ENCODE measurements at regions not wholly inside any gene's neighbourhood (a gene's known extent, or its start where the extent isn't known, plus 50 kb on each side); places are given as distances from the start of the nearest gene placed in this dataset.
A peak's percentile ranks its signal among the peaks of the same experiment; 100 is the strongest.

DNA sequence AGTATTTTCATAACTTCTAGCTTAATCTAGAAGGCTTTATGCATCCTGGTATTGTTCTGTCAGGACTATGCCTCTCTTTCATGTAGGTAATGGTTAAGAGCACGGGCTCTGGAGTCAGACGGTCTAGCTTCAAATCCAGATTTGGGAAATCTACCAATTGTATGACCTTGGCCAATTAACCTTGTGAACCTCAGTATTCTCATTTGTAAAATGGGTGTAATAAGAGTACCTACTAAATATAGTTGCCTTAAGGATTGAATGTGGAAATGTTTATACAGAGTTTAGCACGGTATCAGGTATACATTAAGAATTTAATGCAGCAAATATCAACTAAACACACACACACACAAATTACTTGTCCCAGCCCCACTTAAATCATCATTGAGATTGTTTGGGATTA lies 97.3 kb upstream of the RAB3GAP2 start:
- DNase-seq = no peak

DNA sequence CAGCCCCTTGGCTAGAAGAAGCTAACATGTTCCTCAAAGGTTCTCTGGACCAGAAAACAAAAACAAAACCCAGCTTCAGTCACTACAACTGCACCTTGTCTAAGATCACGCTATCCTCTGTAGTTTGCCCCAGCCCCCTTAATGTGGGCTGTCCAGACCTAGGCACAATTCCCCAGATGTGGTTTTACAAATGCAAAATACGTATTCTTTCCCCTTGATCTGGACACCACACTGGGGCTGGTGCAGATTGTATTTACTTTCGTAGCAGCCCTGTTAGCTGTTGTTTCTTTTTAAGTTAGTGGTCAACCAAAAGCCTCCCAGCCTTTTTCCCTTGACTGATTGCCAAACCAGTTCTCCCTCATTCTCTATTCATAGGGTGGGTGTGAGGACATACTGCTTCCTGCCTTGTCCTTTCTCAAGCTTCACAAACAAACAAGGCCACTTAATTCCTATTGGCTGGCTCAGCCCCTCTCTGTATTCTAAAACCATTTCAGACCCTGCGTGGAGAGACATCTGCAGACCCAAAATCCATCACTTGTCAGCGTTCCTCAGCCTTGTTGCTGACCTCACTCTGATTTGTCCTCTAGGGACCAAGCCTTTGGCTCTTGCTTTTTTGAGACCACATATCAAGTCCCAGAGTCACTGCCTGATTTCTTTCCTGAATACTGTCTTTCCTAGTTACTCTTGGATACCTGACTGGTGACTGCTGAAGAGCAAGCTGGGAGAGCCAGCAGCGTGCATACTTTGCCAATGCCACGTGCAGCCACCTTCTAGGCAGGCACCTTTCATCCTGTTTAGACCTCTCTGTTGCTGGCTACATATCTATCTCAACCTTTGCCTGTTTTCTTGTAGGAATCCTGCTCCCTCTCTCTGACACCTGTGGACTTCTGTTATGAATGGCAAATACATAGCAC lies 96.4 kb upstream of the RAB3GAP2 start:
- intact Hi-C loops (cut with DNase I) = no loop called here
- DNase-seq = no peak

More for the DNA sequence above, 97.3 kb upstream of the RAB3GAP2 start:
- intact Hi-C loops (cut with DNase I) = no loop called here

- intact Hi-C loops (cut with DNase I) = no loop called here
- no peak for DNase-seq
Measured at GRCh38 chr1:220367833-220368232, 95.6 kb upstream of the RAB3GAP2 start.

DNA sequence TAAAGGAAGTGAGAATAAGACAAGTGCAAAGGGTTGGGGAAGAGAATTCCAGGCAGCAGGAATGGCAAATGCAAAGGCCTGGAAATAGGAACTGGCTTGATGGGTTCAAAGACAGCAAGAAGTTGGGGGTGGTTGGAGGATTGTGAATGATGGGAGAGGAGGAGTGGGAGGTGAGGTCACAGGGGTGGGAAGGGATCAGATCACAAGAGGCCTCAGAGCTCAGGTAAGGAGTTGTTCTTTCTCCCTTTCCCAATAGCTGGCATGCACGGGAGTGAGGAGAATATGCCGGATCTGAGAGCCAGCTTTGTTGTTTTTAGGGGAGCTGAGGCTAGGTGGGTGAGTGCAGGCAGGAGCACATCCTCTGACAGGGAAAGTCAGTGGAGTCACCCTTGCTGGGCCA lies 94.0 kb upstream of the RAB3GAP2 start:
- no peak for DNase-seq
- intact Hi-C loops (cut with DNase I) = no loop called here

GRCh38 chr1:220363196-220363837 lies 91.1 kb upstream of the RAB3GAP2 start:
- peak in 10 of 42 donors; percentile 7 to 65 (median 22) for DNase-seq
- intact Hi-C loops (cut with DNase I) = no loop called here

- intact Hi-C loops (cut with DNase I) = no loop called here
- DNase-seq = no peak
Measured at GRCh38 chr1:220356981-220357850, 85.0 kb upstream of the RAB3GAP2 start.

DNA sequence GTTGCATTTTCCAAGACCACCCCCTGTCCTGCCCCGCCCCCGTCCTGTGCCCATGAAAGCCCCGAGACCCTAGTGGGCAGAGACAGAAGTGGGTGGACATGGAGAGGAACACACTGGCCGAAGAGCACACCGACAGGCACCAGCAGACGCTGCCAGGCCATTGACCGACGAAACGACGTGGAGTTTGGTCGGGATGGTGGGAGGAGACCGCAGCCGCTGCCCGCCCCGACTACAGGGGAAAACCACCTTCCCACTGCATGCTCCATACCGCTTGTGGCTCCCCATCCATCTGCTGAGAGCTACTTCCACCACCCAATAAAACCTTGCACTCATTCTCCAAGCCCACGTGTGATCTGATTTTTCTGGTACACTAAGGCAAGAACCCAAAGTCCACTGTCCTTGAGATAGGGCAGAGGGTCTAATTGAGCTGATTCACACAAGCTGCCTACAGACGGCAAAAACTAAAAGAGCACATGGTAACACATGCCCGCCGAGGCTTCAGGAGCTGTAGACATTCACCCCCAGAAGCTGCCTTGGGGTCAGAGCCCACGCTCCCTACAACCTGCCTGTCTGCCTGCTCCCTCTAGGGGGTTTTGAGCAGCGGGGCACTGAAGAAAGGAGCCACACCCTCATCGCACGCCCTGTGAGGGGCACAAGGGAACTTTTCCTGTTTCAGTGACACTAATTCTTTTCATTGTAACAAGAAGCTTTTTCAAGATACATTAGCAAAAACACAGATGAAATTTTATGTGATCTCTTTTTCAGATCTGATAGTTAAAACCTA lies 81.2 kb upstream of the RAB3GAP2 start:
- intact Hi-C loops (cut with DNase I) = no loop called here
- no peak for DNase-seq

DNA sequence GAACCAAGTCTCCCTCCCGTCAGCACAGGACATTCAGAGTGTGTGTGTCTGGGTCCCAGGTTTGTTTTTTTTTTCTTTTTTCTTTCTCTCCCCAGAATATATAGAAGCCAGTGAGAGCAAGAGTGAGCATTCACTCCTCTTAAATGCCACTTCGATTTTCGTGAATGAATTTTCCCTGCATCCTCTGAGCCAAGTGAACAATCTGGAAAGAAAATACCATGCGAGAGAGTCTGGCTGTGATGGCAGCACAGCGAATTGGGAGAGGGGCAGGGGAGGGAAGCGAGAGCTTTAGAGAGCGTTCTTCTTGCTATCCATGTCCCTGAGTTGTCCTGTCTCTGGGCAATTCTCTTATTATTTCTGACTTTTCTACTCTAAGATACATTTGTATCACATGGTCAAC lies 76.0 kb upstream of the RAB3GAP2 start:
- intact Hi-C loops (cut with DNase I) = no loop called here
- DNase-seq = no peak

DNA sequence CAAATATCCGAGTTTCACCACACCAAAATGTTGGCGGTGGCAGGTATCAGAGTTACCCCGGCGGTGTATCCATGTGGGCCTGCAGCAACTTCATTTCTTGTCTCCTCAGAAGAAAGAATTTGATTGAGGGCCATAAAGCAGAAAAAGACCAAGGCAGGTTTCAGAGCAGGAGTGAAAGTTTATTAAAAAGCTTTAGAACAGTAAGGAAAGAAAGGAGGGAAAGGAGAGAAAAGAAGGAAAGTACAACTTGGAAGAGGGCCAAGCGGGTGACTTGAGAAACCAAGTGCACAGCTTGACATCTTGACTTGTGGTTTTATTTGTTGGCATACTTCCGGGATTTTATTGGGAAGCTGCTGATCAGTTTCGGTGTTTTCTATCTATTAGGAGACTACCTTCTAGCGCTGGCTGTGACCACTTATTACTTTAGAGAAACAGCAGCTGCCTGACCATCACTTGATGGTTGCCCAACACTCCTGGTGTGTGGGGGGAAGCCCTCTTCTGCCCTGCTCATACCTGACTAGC lies 75.5 kb upstream of the RAB3GAP2 start:
- intact Hi-C loops (cut with DNase I) = no loop called here
- no peak for DNase-seq

DNA sequence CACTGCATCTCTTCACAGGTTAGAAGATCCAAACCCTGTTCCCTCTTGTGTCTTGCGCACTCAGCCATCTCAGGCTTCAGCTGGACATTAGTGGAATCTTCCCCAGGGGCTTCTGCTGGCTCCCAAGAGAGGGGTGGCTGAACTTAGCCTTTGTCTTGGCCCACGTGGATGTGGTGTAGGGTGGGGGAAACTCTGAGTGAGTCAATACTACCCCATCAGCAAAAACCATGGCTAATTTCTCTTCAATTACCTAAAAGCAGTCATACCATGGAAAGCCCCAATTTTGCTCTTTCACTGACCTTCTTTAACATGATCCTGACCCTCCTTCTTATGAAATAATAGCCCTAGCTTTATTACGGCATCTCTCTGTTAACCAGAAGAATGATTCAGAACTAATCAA lies 72.5 kb upstream of the RAB3GAP2 start:
- intact Hi-C loops (cut with DNase I) = no loop called here
- DNase-seq = no peak

- intact Hi-C loops (cut with DNase I) = no loop called here
- no peak for DNase-seq
Measured at GRCh38 chr1:220342853-220343252, 70.6 kb upstream of the RAB3GAP2 start.

DNA sequence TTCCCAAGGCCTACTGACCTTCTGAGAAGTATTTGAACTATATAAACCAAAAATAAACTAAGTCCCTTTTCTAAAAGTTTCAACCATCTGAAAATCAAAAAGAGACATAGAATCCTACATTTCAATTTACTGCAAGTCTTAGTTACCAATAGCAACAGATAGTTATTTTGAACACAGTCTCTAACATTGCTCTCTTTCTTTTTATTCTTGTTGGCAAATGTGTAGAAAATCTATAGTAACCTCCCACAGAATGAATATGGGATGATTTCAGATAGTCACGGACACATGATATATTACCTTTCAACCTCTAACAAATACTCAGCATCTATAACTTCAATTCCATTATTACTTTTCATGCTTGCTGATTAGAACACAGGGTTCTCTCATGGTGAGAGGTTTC lies 68.9 kb upstream of the RAB3GAP2 start:
- no peak for DNase-seq
- intact Hi-C loops (cut with DNase I) = no loop called here

GRCh38 chr1:220339581-220339980 lies 67.3 kb upstream of the RAB3GAP2 start:
- intact Hi-C loops (cut with DNase I) = no loop called here
- no peak for DNase-seq

DNA sequence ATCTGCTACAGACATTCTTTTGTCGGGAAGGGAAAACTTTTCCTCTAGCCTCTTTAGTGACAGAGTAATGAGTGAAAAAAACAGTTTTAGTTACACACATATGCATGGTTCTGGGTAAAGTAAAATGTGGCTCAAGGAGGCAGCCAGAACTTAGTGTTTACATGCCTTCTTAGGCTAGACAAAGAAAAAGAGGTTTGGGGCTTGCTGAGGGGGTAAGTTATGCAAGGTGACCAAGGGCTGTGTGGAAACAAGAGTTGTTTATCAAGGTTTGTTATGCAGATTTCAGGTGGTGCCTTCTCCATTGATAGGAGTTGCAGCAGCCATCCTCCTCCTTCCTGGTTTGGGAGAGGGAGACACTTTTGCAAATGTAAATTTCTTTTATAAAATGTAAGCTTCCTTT lies 66.5 kb upstream of the RAB3GAP2 start:
- no peak for DNase-seq
- intact Hi-C loops (cut with DNase I) = no loop called here

DNA sequence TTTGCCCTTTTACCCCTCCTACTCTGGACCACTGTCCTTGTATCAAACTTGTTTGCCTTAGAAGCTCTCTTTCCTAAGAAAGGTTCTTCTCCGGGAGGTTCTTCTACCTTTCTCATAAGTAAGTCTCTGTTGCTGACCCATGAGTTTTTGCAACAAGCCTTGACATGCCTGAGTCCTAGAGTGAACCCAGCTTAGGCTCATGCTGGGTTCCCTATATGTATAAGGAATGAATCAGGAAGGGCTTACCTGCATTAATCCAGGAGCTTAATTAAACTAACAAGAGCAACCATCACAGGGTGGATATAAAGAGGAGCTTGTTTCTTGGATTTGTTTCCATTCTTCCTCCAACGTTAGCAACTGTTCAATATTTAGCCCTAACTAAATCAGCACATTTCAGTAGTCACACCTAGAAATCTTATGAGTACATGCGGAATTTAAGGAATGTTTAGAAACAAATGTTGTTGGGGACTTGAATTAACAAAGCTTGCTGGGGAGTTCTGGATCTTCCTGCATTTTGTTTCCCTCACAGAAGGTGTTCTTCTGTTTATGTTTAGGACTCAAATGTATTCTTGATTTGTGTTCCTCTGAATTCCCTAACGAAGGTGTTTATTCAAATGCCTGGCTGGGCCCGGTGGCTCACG lies 64.3 kb upstream of the RAB3GAP2 start:
- intact Hi-C loops (cut with DNase I) = no loop called here
- no peak for DNase-seq

DNA sequence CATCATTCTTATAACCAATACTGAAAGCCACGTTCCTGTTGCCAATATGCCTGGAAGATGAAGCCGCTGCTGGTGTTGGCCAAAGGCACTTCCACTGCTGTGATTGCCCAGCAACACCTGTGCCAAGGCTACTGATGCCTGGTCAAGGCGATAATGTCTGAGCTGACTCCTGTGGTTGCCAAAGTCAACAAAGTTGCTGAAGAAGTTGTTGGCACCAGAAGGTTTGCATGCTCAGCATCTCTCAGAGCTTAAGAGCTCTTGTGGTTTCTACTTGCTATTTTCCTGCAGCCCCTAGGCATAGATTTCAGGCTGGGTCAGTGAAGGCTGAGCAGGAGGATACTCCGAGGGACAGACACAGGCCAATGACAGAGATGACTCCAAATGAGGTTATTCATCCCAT lies 63.4 kb upstream of the RAB3GAP2 start:
- intact Hi-C loops (cut with DNase I) = no loop called here
- DNase-seq = no peak

DNA sequence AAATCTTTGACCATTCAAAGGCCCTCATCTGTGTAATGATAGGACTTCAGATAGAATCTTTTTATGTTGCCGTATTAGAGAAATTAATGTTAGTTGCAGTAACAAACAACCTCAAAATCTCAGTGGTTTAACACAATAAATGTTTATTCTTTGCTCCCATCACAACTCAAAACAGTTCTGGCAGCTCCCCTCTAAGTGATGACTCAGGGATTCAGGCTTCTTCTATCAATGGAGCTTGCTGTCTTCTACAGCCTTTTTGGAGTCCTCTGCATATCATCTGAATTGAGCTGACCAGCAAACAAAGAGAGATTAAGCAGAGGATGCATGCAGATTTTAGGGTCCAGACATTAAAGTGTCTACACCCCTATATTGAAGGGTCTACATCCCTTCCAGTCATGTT lies 59.1 kb upstream of the RAB3GAP2 start:
- intact Hi-C loops (cut with DNase I) = no loop called here
- DNase-seq = no peak

GRCh38 chr1:220330265-220330664 lies 58.0 kb upstream of the RAB3GAP2 start:
- DNase-seq = no peak
- intact Hi-C loops (cut with DNase I) = no loop called here

Measured in head of caudate nucleus (tissue), 42 donors.